Fibroblast of lung (primary cell): ENCODE measurements at regions not wholly inside any gene's neighbourhood (a gene's known extent, or its start where the extent isn't known, plus 50 kb on each side); places are given as distances from the start of the nearest gene placed in this dataset.

Experiments
- DNase-seq, 2 donors: peaks; one replicate each; pipeline versions ENCODE4 v3.0.0 to v3.0.0-alpha.2; 2010; ENCODE audit warnings: low read depth in 2 of 2
- H2AFZ ChIP-seq: 2 replicates; pipeline ENCODE4 v1.5.1; 2012; ENCODE audit warnings: low read length, control low read depth, inconsistent platforms
- H3K27ac ChIP-seq: 2 replicates; pipeline ENCODE4 v1.5.1; 2011; ENCODE audit warnings: low read length, control low read depth; ENCODE audit not compliant: insufficient read depth
- H3K27me3 ChIP-seq: 2 replicates; pipeline ENCODE4 v1.5.1; 2011; ENCODE audit warnings: mild to moderate bottlenecking, low read length; ENCODE audit not compliant: control insufficient read depth, insufficient read depth
- H3K36me3 ChIP-seq: 2 replicates; pipeline ENCODE4 v1.5.1; 2011; ENCODE audit warnings: low read length; ENCODE audit not compliant: control insufficient read depth, insufficient read depth
- H3K4me1 ChIP-seq: 2 replicates; pipeline ENCODE4 v1.5.1; 2011; ENCODE audit warnings: low read length; ENCODE audit not compliant: control insufficient read depth, insufficient read depth; ENCODE audit errors: extremely low read depth
- H3K4me2 ChIP-seq: 2 replicates; pipeline ENCODE4 v1.5.1; 2011; ENCODE audit warnings: low read length, control low read depth; ENCODE audit not compliant: insufficient read depth; ENCODE audit errors: extremely low read depth
- H3K4me3 ChIP-seq, 4 experiments: fragments of 200-600 bp in 1 of 4; sonication (generic) in 1 of 4; replicated peaks in 1 of 4; 2 replicates each; pipeline ENCODE4 v1.5.1; 2011 to 2016; ENCODE audit warnings: low read length in 4 of 4, low read depth in 3 of 4, mild to moderate bottlenecking in 3 of 4, control low read depth in 2 of 4, inconsistent platforms in 1 of 4, mixed read lengths in 1 of 4; ENCODE audit not compliant: insufficient read depth in 1 of 4; ENCODE audit errors: control extremely low read depth in 1 of 4
- H3K79me2 ChIP-seq: 2 replicates; pipeline ENCODE4 v1.5.1; 2012; ENCODE audit warnings: mild to moderate bottlenecking, low read length, inconsistent platforms; ENCODE audit not compliant: control insufficient read depth, insufficient read depth
- H3K9ac ChIP-seq: 2 replicates; pipeline ENCODE4 v1.5.1; 2011; ENCODE audit warnings: mild to moderate bottlenecking, low read length, control low read depth; ENCODE audit not compliant: insufficient read depth
- H3K9me3 ChIP-seq: 2 replicates; pipeline ENCODE4 v1.5.1; 2012; ENCODE audit warnings: low read depth, low read length; ENCODE audit not compliant: control insufficient read depth, insufficient read depth
- H4K20me1 ChIP-seq: 2 replicates; pipeline ENCODE4 v1.5.1; 2011; ENCODE audit warnings: low read length; ENCODE audit not compliant: control insufficient read depth, insufficient read depth; ENCODE audit errors: extremely low read depth
- EZH2 ChIP-seq: IDR thresholded peaks from 2 replicates; pipeline ENCODE4 v1.5.1; 2012; ENCODE audit warnings: low read length, control low read depth, mild to moderate bottlenecking; ENCODE audit errors: missing control alignments
- TF ChIP-seq, protein P1 (sequence below), 2 donors: IDR thresholded peaks in 1 of 2; conservative IDR thresholded peaks in 1 of 2; 1 replicate in 1 of 2; 2 replicates in 1 of 2; pipeline ENCODE4 v1.5.1; 2011 to 2012; ENCODE audit warnings: low read length in 2 of 2, control low read depth in 1 of 2, inconsistent platforms in 1 of 2, low read depth in 1 of 2, mild to moderate bottlenecking in 1 of 2

DNA sequence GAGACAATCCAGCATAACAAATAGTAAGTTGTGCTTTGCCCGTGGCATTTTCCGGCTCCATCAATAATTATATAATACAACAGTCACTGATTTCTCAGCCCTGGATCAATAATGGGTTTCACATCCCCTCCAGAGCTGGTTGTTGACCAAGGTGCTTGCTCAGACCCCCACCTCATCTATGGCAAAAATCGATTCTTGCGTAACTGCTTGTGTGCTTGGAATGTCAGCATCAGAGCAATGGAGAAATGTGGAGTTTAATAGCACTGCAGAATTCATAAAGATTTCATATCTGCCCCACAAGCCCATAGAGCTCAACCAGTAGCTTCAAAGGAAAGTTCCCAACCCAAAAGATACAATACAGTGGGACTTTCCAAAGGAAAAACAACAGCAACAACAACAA lies 1098.5 kb downstream of the IGSF11 start:
- no peak overlapping the region for H3K27ac ChIP-seq
- H3K9me3 ChIP-seq: no peaks in the 10 kb centered on the region
- H3K36me3 ChIP-seq: no peaks in the 10 kb centered on the region
- no peak overlapping the region for H3K9ac ChIP-seq
- no peaks in the 10 kb centered on the region for H3K79me2 ChIP-seq
- no peak overlapping the region for H2AFZ ChIP-seq
- H3K4me1 ChIP-seq: no peaks in the 10 kb centered on the region
- DNase-seq: no peak
- no peak overlapping the region for H3K4me3 ChIP-seq
- H4K20me1 ChIP-seq: no peaks in the 10 kb centered on the region
- no peaks in the 10 kb centered on the region for H3K27me3 ChIP-seq
- no peak overlapping the region for H3K4me2 ChIP-seq
- TF ChIP-seq EZH2: no peak
- TF ChIP-seq, protein P1, sequence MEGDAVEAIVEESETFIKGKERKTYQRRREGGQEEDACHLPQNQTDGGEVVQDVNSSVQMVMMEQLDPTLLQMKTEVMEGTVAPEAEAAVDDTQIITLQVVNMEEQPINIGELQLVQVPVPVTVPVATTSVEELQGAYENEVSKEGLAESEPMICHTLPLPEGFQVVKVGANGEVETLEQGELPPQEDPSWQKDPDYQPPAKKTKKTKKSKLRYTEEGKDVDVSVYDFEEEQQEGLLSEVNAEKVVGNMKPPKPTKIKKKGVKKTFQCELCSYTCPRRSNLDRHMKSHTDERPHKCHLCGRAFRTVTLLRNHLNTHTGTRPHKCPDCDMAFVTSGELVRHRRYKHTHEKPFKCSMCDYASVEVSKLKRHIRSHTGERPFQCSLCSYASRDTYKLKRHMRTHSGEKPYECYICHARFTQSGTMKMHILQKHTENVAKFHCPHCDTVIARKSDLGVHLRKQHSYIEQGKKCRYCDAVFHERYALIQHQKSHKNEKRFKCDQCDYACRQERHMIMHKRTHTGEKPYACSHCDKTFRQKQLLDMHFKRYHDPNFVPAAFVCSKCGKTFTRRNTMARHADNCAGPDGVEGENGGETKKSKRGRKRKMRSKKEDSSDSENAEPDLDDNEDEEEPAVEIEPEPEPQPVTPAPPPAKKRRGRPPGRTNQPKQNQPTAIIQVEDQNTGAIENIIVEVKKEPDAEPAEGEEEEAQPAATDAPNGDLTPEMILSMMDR (conservative IDR thresholded peaks at IDR 0.05 in 1 of 2, IDR thresholded peaks at IDR 0.05 in 1 of 2; ENCODE audit: low read depth in 1 of 2, low read length in 2 of 2): no peak

GRCh38 chr3:117938974-117939373 lies 1095.7 kb downstream of the IGSF11 start:
- Histone ChIP-seq H3K4me3 (no peak overlapping the region), H3K4me1 (no peaks in the 10 kb centered on the region), H2AFZ (no peak overlapping the region), H3K4me2 (no peak overlapping the region), H4K20me1 (no peaks in the 10 kb centered on the region), H3K9ac (no peak overlapping the region), H3K27me3 (no peaks in the 10 kb centered on the region), H3K79me2 (no peaks in the 10 kb centered on the region), H3K36me3 (no peaks in the 10 kb centered on the region), H3K9me3 (no peaks in the 10 kb centered on the region), H3K27ac (no peak overlapping the region)
- no peak for DNase-seq
- TF ChIP-seq EZH2: no peak
- TF ChIP-seq, protein P1 (conservative IDR thresholded peaks at IDR 0.05 in 1 of 2, IDR thresholded peaks at IDR 0.05 in 1 of 2; ENCODE audit: low read depth in 1 of 2, low read length in 2 of 2): no peak

DNA sequence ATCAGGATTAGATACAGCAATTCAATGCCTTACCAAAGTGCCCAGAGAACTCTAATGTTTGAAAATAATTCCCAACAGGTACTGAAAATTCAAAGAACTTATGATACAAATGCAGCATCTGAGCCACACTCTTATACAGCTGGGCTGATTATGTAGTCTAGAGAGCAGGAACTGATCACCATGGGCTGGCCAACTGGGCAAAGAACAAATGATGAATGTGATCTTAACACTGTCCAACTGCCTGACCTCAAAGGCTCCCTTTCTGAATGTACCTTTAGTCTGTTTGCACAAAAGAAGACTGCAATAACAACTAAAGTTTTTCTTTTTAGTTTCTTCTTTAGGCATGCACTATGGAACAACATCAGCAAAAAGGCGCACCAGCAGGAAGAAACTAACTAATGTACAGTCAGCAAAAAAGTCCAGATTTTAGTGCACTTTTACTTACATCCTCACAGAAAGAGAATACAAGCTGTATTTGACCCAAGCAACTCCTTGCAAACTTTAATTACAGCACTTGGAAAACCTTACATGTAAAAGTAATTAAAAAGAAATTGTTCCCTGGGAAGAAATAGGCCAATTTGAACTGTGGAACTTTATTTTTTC lies 1095.1 kb downstream of the IGSF11 start:
- Histone ChIP-seq H3K27ac (no peak overlapping the region), H3K4me2 (no peak overlapping the region), H2AFZ (no peak overlapping the region), H3K79me2 (no peaks in the 10 kb centered on the region), H3K4me1 (no peaks in the 10 kb centered on the region), H3K4me3 (no peak overlapping the region), H3K27me3 (no peaks in the 10 kb centered on the region), H3K9ac (no peak overlapping the region), H3K9me3 (no peaks in the 10 kb centered on the region), H4K20me1 (no peaks in the 10 kb centered on the region), H3K36me3 (no peaks in the 10 kb centered on the region)
- TF ChIP-seq, protein P1 (conservative IDR thresholded peaks at IDR 0.05 in 1 of 2, IDR thresholded peaks at IDR 0.05 in 1 of 2; ENCODE audit: low read depth in 1 of 2, low read length in 2 of 2): no peak
- no peak for TF ChIP-seq EZH2
- DNase-seq: no peak
